GM18505 (cell line): ENCODE measurements at regions not wholly inside any gene's neighbourhood (a gene's known extent, or its start where the extent isn't known, plus 50 kb on each side); places are given as distances from the start of the nearest gene placed in this dataset.

Source experiments
- ATAC-seq: cut with Tn5 transposase; IDR thresholded peaks from one replicate; pipeline ENCODE4 v1.9.1; 2021; ENCODE audit not compliant: unreplicated experiment
- POLR2A ChIP-seq: IDR thresholded peaks from 4 replicates; pipeline ENCODE4 v1.6.1; 2011; ENCODE audit warnings: borderline replicate concordance; ENCODE audit not compliant: insufficient read depth, insufficient read length; ENCODE audit errors: extremely low read depth

DNA sequence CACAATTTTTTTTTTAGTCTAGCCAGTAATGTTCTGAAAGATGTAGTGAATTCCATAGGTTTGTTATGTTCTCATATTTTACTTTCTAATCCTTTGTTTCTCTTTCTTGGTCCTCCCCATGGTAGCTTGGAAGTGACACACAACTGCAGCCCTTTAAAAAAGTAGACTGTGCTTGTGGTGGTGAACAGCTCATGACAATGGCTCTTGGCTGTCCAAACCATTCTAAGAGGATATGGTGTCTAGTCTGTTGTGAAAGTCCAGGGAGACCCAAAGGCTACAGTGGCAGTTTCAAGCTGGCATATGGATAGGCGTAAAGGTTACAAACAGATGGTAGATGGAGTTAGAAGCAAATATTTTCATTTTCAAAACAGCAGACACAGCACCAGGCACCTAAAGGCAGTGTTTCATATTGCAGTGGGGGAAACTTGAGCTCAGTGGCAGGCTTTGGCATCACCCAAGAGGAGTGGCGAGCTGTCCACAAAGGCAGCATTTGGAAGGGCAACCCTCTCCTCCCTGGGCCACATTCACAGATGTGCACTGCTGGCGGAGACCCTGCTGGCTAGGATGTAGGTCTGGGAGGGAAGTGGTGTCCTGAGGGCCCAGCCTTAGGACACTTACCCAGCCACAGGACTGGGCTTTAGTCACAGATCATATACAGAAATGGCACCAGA is 102.1 kb downstream of the DYRK2 start:
- no peak for ATAC-seq
- TF ChIP-seq POLR2A = no peak

- TF ChIP-seq POLR2A = no peak
- ATAC-seq = no peak
Measured at GRCh38 chr12:67751381-67751928, 102.9 kb downstream of the DYRK2 start.

DNA sequence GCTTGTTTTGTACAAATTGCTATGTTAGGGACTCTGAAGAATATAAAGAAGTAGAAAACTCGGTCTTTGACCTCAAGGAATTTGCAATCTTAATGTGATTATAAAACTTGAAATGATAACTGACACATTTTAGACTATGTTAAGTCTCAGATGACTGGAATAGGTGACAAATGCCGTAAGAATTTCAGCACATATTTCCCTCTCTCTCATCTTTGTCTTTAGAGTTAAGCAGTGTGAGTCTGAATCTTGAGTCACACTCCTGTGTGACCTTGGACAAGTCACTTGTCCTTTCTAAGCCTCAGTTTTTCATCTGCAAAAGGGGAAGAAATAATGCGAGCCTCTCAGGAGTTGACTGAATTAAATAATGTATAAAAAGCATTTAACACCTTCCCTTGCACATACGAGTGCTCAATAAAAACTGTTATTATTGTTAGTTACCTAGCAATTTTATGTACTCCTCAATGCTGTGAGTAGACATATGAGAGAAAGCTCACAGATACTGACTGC is 103.7 kb downstream of the DYRK2 start:
- no peak for TF ChIP-seq POLR2A
- ATAC-seq = no peak

DNA sequence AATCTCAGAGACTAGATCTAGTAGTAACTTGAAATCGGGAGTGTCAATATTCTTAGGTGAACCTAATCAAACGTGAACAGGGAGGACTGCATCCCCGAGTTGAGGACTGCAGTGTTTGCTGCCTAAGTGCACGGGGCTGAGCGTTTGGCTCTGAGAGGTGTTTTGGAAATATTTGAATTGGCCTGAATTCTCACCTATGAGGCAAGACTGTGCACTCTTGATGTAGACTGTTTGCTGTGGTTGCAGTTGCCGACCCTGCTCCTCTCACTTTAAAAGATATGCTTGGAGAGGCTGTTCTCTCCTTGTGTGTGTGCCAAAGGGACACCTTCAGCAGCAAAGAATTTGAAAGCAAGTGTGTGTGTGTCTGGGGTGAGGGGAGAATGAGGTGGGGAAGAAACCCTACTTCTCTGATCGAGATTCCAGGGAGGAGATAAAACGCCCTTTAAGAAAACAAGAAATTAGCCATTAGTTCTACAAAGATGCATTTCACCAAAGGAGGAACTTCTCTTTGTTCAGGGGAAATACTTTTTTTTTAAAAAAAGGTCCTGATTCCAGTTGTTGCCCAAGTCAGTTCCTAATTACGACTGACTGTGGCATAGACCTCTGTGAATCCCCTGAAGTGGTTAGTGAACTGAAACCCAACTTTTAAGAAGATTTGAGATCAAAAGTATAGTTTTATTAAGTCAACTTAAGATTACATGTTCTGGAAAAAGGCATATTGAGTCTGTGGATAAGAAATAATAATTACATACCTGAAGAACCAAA is 106.6 kb downstream of the DYRK2 start:
- no peak for ATAC-seq
- no peak for TF ChIP-seq POLR2A

DNA sequence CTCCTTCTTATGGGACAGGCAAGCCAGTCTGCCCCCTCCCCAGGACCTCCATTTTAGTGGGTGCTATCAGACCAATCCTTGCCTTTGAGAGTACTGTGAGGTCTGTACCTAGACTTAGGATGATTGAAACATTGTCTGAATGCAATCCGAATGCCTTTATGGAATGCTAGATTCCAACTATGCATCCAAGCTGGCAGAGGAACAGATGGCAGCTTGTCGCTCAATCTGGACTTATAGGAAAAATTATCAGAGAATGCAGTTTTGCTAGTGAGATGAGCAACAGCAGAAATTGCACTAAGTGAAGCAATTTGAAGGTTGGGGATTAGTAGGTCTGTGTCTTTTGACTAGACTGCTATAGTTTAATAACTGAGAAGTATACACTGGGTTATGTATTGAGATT is 109.1 kb downstream of the DYRK2 start:
- no peak for ATAC-seq
- TF ChIP-seq POLR2A = no peak

DNA sequence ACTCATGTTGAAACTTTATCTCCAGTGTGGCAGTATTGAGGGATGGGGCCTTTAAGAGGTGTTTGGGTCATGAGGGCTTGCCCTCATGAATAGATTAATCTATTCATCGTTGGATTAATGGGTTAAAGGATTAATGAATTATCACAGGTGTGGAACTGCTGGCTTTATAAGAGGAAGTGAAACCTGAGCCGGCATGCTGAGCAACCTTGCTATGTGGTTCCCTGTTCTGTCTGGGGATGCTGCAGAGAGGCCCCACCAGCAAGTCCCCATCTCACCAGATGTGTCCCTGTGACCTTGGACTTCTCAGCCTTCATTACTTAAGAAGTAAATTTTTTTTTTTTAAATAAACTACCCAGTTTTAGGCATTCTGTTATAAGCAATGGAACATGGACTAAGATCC is 109.6 kb downstream of the DYRK2 start:
- TF ChIP-seq POLR2A = no peak
- peak; percentile 96 for ATAC-seq

DNA sequence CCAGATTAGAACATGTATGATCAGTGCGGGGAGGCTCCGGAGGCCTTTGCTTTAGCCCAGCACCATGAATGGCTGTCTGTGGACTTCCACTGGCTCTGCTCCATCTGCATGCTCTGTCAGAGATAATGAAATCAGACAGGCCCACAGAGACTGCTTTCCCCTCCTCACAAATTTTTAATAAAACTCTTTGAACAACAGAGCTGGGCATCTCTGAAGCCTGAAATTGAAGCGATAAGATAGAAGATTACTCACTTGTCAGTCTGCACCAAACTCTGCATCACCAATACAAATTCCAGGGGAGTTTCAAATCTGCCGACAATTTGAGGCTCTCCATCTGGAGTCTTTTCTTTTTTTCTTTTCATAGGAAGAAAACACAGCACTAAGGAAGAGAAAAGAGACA is 110.0 kb downstream of the DYRK2 start:
- TF ChIP-seq POLR2A = no peak
- ATAC-seq = peak; percentile 22

DNA sequence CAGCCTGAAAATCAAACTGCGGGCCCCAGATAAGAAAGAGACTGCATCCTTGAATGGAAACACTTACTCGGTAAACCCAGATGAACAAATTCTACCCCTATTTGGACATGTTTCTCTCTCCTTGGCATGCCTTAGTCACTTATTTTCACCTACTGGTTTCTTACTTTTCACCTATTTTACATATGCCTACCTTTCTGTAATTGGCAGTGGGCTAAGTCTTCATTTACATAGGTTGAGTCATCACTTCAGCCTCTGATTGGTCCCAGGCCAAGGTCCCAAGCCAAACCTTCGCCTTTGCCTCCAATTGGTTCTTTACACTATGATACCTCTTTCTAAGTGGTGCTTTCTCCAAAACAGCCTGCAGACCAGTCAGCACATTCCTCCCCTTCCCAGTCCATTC is 111.3 kb downstream of the DYRK2 start:
- TF ChIP-seq POLR2A = no peak
- no peak for ATAC-seq

DNA sequence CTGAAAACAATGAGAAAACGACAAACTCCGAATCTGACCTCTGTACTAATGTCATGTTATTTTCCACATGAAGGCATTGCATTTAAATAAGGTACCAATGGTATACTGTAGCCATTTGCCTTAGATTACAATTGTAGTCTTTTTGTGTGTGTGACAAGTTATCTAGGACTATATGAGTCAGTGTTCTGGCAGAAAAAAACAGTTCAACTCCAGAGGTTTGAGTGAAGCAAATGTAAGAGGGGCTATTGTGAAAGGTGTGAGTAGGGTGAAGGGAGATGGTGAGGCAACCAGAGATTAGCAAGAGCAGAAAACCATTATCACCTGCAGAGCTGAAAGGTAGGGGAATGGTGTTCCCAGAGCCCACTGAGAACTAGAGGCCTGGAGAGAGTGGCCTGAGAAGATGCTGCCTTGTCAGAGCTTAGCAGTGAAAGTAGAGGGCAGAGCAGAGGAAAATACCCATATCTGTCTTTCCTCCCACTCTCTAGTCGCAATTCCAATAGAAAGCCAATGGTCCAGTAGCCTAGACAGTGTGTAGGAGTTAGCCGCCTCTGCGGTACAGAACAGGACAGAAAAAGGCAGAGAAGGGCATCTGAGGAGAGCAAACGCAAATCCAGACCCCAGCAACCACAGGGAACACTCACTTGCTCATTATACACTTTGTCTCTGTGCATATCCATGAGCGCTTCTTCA is 112.2 kb downstream of the DYRK2 start:
- no peak for ATAC-seq
- no peak for TF ChIP-seq POLR2A

DNA sequence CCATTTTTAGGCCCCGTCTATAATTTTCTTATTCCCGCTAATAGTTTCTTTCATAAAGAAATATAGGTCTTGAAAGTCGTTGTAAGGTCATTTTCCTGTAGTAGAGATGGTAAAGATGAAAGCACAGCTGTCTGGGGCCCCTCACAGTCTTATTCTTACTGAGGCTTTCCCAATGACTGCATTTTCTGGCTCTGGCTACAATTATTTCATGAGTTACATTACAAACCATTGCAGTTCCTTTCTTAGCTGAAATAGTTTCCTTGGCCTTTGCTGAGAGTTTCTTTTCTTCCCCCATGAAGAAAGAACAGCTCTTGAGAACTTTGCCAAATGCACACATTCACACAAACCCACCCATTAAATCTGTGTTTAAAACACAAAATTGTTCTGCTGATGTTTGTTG is 113.0 kb downstream of the DYRK2 start:
- ATAC-seq = no peak
- TF ChIP-seq POLR2A = no peak

- TF ChIP-seq POLR2A = no peak
- no peak for ATAC-seq
Measured at GRCh38 chr12:67764055-67764454, 115.5 kb downstream of the DYRK2 start.

DNA sequence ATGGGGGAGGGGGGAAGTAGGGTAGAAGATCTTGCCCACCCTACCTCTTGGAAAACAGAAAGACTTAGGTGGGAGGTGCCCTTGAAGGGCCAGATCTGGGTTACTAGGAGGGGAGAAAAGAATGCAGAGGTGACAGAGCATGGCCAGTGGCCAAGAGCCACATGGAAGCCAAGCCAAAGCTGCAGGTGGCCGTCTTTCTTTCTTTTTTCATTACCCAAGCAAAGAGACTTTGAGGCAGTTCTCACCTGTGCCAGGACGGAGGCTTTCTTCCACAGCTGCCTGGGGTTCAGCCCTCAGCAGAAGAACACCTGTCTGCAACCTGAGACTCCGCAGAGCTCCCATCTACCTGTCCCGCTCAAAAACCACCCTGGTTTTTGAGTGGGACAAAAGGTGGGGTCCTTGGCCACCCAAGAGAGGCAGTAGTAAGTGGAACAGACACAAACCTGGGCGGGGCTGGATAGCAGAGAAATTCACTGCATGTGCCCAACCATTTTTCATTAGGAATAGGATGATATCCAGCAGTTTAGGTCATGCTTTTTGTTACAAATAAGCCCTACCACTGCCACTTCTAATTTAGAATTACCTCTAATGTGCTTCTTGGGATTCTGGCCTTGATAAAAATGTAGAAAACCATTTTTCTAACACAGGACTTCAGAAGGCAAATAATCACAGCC is 116.5 kb downstream of the DYRK2 start:
- TF ChIP-seq POLR2A = no peak
- no peak for ATAC-seq
